HCT116 (cell line): ENCODE measurements at regions not wholly inside any gene's neighbourhood (a gene's known extent, or its start where the extent isn't known, plus 50 kb on each side); places are given as distances from the start of the nearest gene placed in this dataset.

Experiments used
- ATAC-seq: fragments of 200-7000 bp; cut with Tn5 transposase; 2 replicates; pipeline ENCODE4 v1.9.1; 2020; ENCODE audit warnings: mild to moderate bottlenecking, moderate library complexity
- BruUV-seq: library from RNA; stranded (reverse); fragments of 400-500 nt; replicated peaks from 2 replicates; lab custom pipeline; 2021; lab: Mats Ljungman, UMichigan
- CTCF ChIA-PET: fragments of 300-600 bp; sonication (Branson Sonifier 250); formaldehyde crosslinking; loops from one replicate; lab custom pipeline; 2021; ENCODE audit warnings: antibody characterized with exemption; lab: Charles Lee
- POLR2A ChIA-PET: fragments of 300-600, 350-600 bp; sonication (Branson Sonifier 250); formaldehyde crosslinking; loops from one replicate; lab custom pipeline; 2021; ENCODE audit warnings: antibody characterized with exemption; lab: Charles Lee
- RAD21 ChIA-PET, 2 experiments: fragments of 300-600 bp; sonication (Branson Sonifier 250); formaldehyde crosslinking; loops; one replicate each; lab custom pipeline; 2023; ENCODE audit warnings: low total read pairs in 2 of 2; ENCODE audit not compliant: uncharacterized antibody in 2 of 2, unreplicated experiment in 2 of 2, low non-redundant PET in 1 of 2; lab: Charles Lee
- DNase-seq: peaks from one replicate; pipeline ENCODE4 v3.0.0-alpha.2; 2010; ENCODE audit warnings: low read depth, low spot score
- H2AFZ ChIP-seq: fragments of 200-600 bp; shearing (Covaris generic), sonication (generic); 2 replicates; pipeline ENCODE4 v1.6.1; 2017; ENCODE audit warnings: low read depth, mixed run types, mixed read lengths, antibody characterized with exemption, low read length; ENCODE audit not compliant: poor library complexity, severe bottlenecking
- H3K27ac ChIP-seq: 2 replicates; pipeline ENCODE4 v1.5.1; 2012; ENCODE audit warnings: low read depth, low read length
- H3K27me3 ChIP-seq: fragments of 200-600 bp; sonication (generic); 2 replicates; pipeline ENCODE4 v1.6.1; 2016; ENCODE audit warnings: mixed run types, low read length, mixed read lengths; ENCODE audit not compliant: insufficient read depth
- H3K36me3 ChIP-seq, 2 experiments: fragments of 200-500 bp in 1 of 2; fragments of 200-600 bp in 1 of 2; sonication (Bioruptor generic) in 1 of 2; sonication (generic) in 1 of 2; 2 replicates each; pipeline versions ENCODE4 v1.5.1 to v1.6.1; 2014 to 2016; ENCODE audit warnings: low read length in 2 of 2, inconsistent platforms in 1 of 2, mixed read lengths in 1 of 2, mixed run types in 1 of 2; ENCODE audit not compliant: insufficient read depth in 2 of 2, control insufficient read depth in 1 of 2
- H3K4me1 ChIP-seq, 2 experiments: fragments of 200-600 bp in 1 of 2; sonication (generic) in 1 of 2; 2 replicates each; pipeline versions ENCODE4 v1.5.1 to v1.6.1; 2012 to 2017; ENCODE audit warnings: low read length in 2 of 2, inconsistent platforms in 1 of 2, mild to moderate bottlenecking in 1 of 2, mixed read lengths in 1 of 2, mixed run types in 1 of 2, moderate library complexity in 1 of 2; ENCODE audit not compliant: insufficient read depth in 2 of 2, control insufficient read depth in 1 of 2
- H3K4me2 ChIP-seq: fragments of 200-600 bp; sonication (generic); 2 replicates; pipeline ENCODE4 v1.6.1; 2017; ENCODE audit warnings: mixed run types, low read length, mixed read lengths
- H3K4me3 ChIP-seq, 2 experiments: fragments of 200-600 bp in 1 of 2; sonication (generic) in 1 of 2; replicated peaks in 1 of 2; 2 replicates each; pipeline ENCODE4 v1.5.1; 2011 to 2016; ENCODE audit warnings: low read length in 2 of 2, control low read depth in 1 of 2, low read depth in 1 of 2, mild to moderate bottlenecking in 1 of 2, mixed read lengths in 1 of 2, mixed run types in 1 of 2
- H3K79me2 ChIP-seq: fragments of 200-600 bp; sonication (generic); 2 replicates; pipeline ENCODE4 v1.6.1; 2017; ENCODE audit warnings: mild to moderate bottlenecking, mixed run types, low read length, moderate library complexity, mixed read lengths; ENCODE audit not compliant: insufficient read depth
- H3K9ac ChIP-seq: fragments of 200-600 bp; sonication (generic); 2 replicates; pipeline ENCODE4 v1.6.1; 2016; ENCODE audit warnings: low read length, mixed read lengths
- H3K9me2 ChIP-seq: fragments of 200-600 bp; sonication (generic), shearing (Covaris generic); 2 replicates; pipeline ENCODE4 v1.6.1; 2017; ENCODE audit warnings: mixed run types, mild to moderate bottlenecking, moderate library complexity; ENCODE audit not compliant: insufficient read depth
- H3K9me3 ChIP-seq, 2 experiments: fragments of 200-500 bp in 1 of 2; fragments of 200-600 bp in 1 of 2; sonication (Bioruptor generic) in 1 of 2; sonication (generic) in 1 of 2; 2 replicates each; pipeline ENCODE4 v1.6.1; 2014 to 2017; ENCODE audit warnings: low read length in 2 of 2, mixed read lengths in 2 of 2, inconsistent platforms in 1 of 2, low read depth in 1 of 2, mild to moderate bottlenecking in 1 of 2, mixed run types in 1 of 2, moderate library complexity in 1 of 2; ENCODE audit not compliant: control insufficient read depth in 1 of 2, insufficient read depth in 1 of 2
- H4K20me1 ChIP-seq: fragments of 200-600 bp; sonication (generic), shearing (Covaris generic); 2 replicates; pipeline ENCODE4 v1.6.1; 2017; ENCODE audit warnings: mixed run types, mild to moderate bottlenecking, moderate library complexity; ENCODE audit not compliant: insufficient read depth
- CEBPB ChIP-seq: IDR thresholded peaks from 2 replicates; pipeline ENCODE4 v1.6.1; 2012; ENCODE audit warnings: low read depth
- EGR1 ChIP-seq: IDR thresholded peaks from 2 replicates; pipeline ENCODE4 v1.6.1; 2012; ENCODE audit warnings: low read depth
- FOSL1 ChIP-seq: IDR thresholded peaks from 2 replicates; pipeline ENCODE4 v1.6.1; 2012; ENCODE audit warnings: low read depth
- POLR2A ChIP-seq: IDR thresholded peaks from 2 replicates; pipeline ENCODE4 v1.7.0; 2011; ENCODE audit warnings: borderline replicate concordance; ENCODE audit not compliant: insufficient read depth, insufficient read length; ENCODE audit errors: extremely low read depth
- POLR2AphosphoS5 ChIP-seq: IDR thresholded peaks from 2 replicates; pipeline ENCODE4 v1.6.1; 2011; ENCODE audit warnings: mild to moderate bottlenecking, low read depth, low read length, moderate library complexity
- RAD21 ChIP-seq: IDR thresholded peaks from 2 replicates; pipeline ENCODE4 v1.6.1; 2012; ENCODE audit warnings: low read depth, mild to moderate bottlenecking
- SIN3A ChIP-seq: IDR thresholded peaks from 2 replicates; pipeline ENCODE4 v1.6.1; 2012; ENCODE audit warnings: low read depth
- SP1 ChIP-seq: IDR thresholded peaks from 2 replicates; pipeline ENCODE4 v1.6.1; 2012; ENCODE audit warnings: low read depth
- SRF ChIP-seq: IDR thresholded peaks from 2 replicates; pipeline ENCODE4 v1.6.1; 2012; ENCODE audit warnings: low read depth
- ZBTB33 ChIP-seq: IDR thresholded peaks from 2 replicates; pipeline ENCODE4 v1.6.1; 2011; ENCODE audit warnings: mild to moderate bottlenecking, low read length, moderate library complexity; ENCODE audit not compliant: insufficient replicate concordance; ENCODE audit errors: extremely low read depth
- ZFX ChIP-seq: fragments of 450-650 bp; IDR thresholded peaks from 2 replicates; pipeline ENCODE4 v1.6.1; 2017
- ZNF274 ChIP-seq: fragments of 200-500 bp; sonication (Bioruptor generic); IDR thresholded peaks from 2 replicates; pipeline ENCODE4 v1.6.1; 2014; ENCODE audit warnings: mild to moderate bottlenecking, low read depth, low read length, inconsistent platforms
- intact Hi-C: fragments of 100-400 bp; cut with micrococcal nuclease; formaldehyde crosslinking; loops from 2 replicates; pipeline ENCODE4 v1.10.0; 2022
- TF ChIP-seq, protein P1 (sequence below): IDR thresholded peaks from 2 replicates; pipeline ENCODE4 v1.6.1; 2012

DNA sequence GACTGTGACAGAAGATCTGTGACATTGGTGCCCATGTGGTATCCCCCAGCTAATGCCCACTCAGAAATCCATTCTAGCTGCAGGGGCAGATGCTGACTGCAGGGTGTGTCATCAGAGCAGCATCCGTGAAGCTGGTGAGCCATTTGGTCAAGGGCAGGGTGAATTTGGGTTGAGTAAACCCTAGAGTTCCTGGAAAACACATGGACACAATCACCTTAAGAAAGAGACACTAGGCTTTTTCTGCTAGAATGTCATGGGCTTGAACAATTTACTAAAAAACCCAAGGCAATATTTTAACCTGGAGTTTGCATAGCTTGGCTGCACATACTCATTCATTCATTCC is 100.0 kb downstream of the ADAMTS15 start:
- Histone ChIP-seq H3K27me3 (peaks cover 20% of the 10 kb centered on the region; the same call in 1 of the 2 replicates), H3K9me2 (no peaks in the 10 kb centered on the region), H3K27ac (no peak overlapping the region), H3K9me3 (no peaks in the 10 kb centered on the region), H2AFZ (no peak overlapping the region), H4K20me1 (no peaks in the 10 kb centered on the region), H3K9ac (no peak overlapping the region), H3K4me3 (no peak overlapping the region), H3K79me2 (no peaks in the 10 kb centered on the region), H3K36me3 (no peaks in the 10 kb centered on the region), H3K4me1 (no peaks in the 10 kb centered on the region), H3K4me2 (no peak overlapping the region)
- TF ChIP-seq EGR1 (no peak), POLR2A (no peak), SP1 (no peak), SRF (no peak), CEBPB (no peak), ZBTB33 (no peak), RAD21 (no peak), SIN3A (no peak), POLR2AphosphoS5 (no peak), ZNF274 (no peak), ZFX (no peak), FOSL1 (no peak)
- TF ChIP-seq, protein P1, sequence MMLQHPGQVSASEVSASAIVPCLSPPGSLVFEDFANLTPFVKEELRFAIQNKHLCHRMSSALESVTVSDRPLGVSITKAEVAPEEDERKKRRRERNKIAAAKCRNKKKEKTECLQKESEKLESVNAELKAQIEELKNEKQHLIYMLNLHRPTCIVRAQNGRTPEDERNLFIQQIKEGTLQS: no peak
- no TSS peak for BruUV-seq
- ChIA-PET CTCF (no interaction called here), POLR2A (no interaction called here), RAD21 (no interaction called here)
- DNase-seq (no peak), ATAC-seq (no peak)
- intact Hi-C loops: no loop called here
